Smooth muscle cell (in vitro differentiated cells): ENCODE measurements at regions not wholly inside any gene's neighbourhood (a gene's known extent, or its start where the extent isn't known, plus 50 kb on each side); places are given as distances from the start of the nearest gene placed in this dataset.

Experiments used
- DNase-seq: peaks from one replicate; lab custom pipeline; 2025; ENCODE audit not compliant: unreplicated experiment; lab: John Stamatoyannopoulos, UW
- H2AFZ ChIP-seq: fragments of 200-600 bp; sonication (generic); 2 replicates; pipeline ENCODE4 v1.6.0; 2016; ENCODE audit warnings: antibody characterized with exemption, low read depth, mild to moderate bottlenecking
- H3F3A ChIP-seq: fragments of 200-600 bp; sonication (generic); 2 replicates; pipeline ENCODE4 v1.6.0; 2017; ENCODE audit warnings: antibody characterized with exemption, low read depth
- H3K27ac ChIP-seq: fragments of 200-600 bp; sonication (generic); 2 replicates; pipeline ENCODE4 v1.5.1; 2016; ENCODE audit warnings: low read depth, mild to moderate bottlenecking
- H3K27me3 ChIP-seq: fragments of 200-600 bp; sonication (generic); 2 replicates; pipeline ENCODE4 v1.6.1; 2016; ENCODE audit warnings: low read depth, mild to moderate bottlenecking
- H3K36me3 ChIP-seq: fragments of 200-600 bp; sonication (generic); 2 replicates; pipeline ENCODE4 v1.5.1; 2016; ENCODE audit warnings: low read depth
- H3K4me1 ChIP-seq: fragments of 200-600 bp; sonication (generic); 2 replicates; pipeline ENCODE4 v1.5.1; 2016; ENCODE audit warnings: low read depth
- H3K4me2 ChIP-seq: fragments of 200-600 bp; sonication (generic); 2 replicates; pipeline ENCODE4 v1.6.0; 2016; ENCODE audit warnings: mild to moderate bottlenecking
- H3K4me3 ChIP-seq: fragments of 200-600 bp; sonication (generic); 2 replicates; pipeline ENCODE4 v1.5.1; 2016; ENCODE audit warnings: mild to moderate bottlenecking
- H3K79me2 ChIP-seq: fragments of 200-600 bp; sonication (generic); 2 replicates; pipeline ENCODE4 v1.6.0; 2016; ENCODE audit warnings: low read depth, mild to moderate bottlenecking
- H3K9ac ChIP-seq: fragments of 200-600 bp; sonication (generic); 2 replicates; pipeline ENCODE4 v1.6.0; 2016; ENCODE audit warnings: low read depth
- H3K9me3 ChIP-seq: fragments of 200-600 bp; sonication (generic); replicated peaks from 2 replicates; pipeline ENCODE4 v1.5.1; 2016; ENCODE audit warnings: low read depth
- H4K20me1 ChIP-seq: fragments of 200-600 bp; sonication (generic); 2 replicates; pipeline ENCODE4 v1.6.0; 2016; ENCODE audit warnings: low read depth
- CTCF ChIP-seq: fragments of 200-600 bp; sonication (generic); IDR thresholded peaks from 2 replicates; pipeline ENCODE4 v1.5.1; 2017; ENCODE audit warnings: borderline replicate concordance, mild to moderate bottlenecking, antibody characterized with exemption; ENCODE audit not compliant: insufficient read depth, poor library complexity, severe bottlenecking
- WGBS: methylation state at CpG from one replicate; pipeline ENCODE4 v1.1.7; 2016; ENCODE audit warnings: low lambda C conversion rate; 5-methylcytosine and 5-hydroxymethylcytosine counted together

GRCh38 chr3:153305189-153305588 is 143.2 kb downstream of the RAP2B start:
- H3F3A ChIP-seq, result no peaks in the 10 kb centered on the region
- no peak overlapping the region for H3K9ac ChIP-seq
- no peak overlapping the region for H3K27ac ChIP-seq
- whole genome bisulfite sequencing, result 82% methylated on average over 2 of the region's 2 CpGs
- no peaks in the 10 kb centered on the region for H3K36me3 ChIP-seq
- no peaks in the 10 kb centered on the region for H3K79me2 ChIP-seq
- no peaks in the 10 kb centered on the region for H4K20me1 ChIP-seq
- no peaks in the 10 kb centered on the region for H3K9me3 ChIP-seq
- no peaks in the 10 kb centered on the region for H3K27me3 ChIP-seq
- H3K4me1 ChIP-seq, result no peaks in the 10 kb centered on the region
- H3K4me2 ChIP-seq, result no peak overlapping the region
- H3K4me3 ChIP-seq, result no peak overlapping the region
- no peak for DNase-seq
- no peak overlapping the region for H2AFZ ChIP-seq
- no peak for TF ChIP-seq CTCF

DNA sequence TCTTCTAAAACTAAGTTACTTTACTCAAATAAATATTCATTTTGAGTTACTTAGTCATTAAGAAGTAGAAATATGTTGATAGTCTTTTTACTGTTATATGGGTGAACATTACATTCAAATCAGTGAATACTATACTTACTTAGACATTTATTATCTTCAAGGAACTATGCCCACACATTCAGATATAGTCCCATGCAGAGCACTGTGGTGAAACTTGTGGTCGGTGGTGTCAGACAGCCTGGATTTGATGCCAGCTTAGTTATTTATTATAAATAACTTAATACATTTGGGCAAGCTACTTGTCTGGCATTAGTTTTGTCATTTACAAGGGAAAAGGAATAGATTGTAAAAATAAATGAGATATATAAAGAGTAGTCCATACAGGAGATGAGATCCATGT is 149.5 kb downstream of the RAP2B start:
- no peak overlapping the region for H3K9ac ChIP-seq
- no peak overlapping the region for H3K4me3 ChIP-seq
- peak overlapping the region; percentile 15 for H3K4me2 ChIP-seq
- no peak for DNase-seq
- no peaks in the 10 kb centered on the region for H4K20me1 ChIP-seq
- WGBS, result 45% methylated on average over 1 of the region's 1 CpG
- H3K36me3 ChIP-seq, result no peaks in the 10 kb centered on the region
- H3K27me3 ChIP-seq, result no peaks in the 10 kb centered on the region
- H3K9me3 ChIP-seq, result no peaks in the 10 kb centered on the region
- no peaks in the 10 kb centered on the region for H3F3A ChIP-seq
- no peak for TF ChIP-seq CTCF
- H3K79me2 ChIP-seq, result no peaks in the 10 kb centered on the region
- H2AFZ ChIP-seq, result no peak overlapping the region
- H3K4me1 ChIP-seq, result no peaks in the 10 kb centered on the region
- H3K27ac ChIP-seq, result peak overlapping the region; percentile 1

DNA sequence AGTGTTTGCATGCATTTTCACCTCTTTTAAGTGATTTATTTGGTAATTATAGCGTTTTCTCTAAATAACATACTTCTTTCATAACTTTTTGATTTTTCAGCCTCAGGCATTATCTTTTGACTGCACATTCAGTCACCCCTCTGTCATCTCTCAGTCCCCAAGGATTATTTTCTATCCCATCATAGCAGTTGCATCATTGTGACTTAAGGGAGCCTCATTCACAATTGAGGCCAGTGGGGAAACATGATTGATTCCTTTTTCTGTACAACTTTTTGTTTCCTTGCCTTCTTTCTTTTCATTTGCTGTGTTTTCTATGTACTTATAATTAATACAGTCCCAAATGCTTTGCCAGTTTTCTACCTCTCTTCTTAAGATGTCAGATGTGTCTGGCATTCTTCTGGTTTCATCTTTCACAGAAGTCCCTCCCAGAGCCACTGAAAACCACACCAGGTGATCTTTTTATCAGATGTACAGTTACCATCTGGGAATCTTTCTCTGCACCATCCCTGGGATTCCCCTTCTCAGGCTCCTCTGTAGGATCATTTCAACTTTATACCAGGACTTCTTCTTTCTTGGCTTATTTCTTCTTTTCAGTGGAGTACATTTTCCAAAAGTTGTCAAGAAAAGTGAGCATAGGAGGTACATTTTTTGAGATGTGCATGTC is 151.4 kb downstream of the RAP2B start:
- no peaks in the 10 kb centered on the region for H4K20me1 ChIP-seq
- H3K27me3 ChIP-seq, result no peaks in the 10 kb centered on the region
- H3K4me3 ChIP-seq, result no peak overlapping the region
- TF ChIP-seq CTCF, result no peak
- peak overlapping the region; percentile 25 for H3K9ac ChIP-seq
- no peaks in the 10 kb centered on the region for H3K36me3 ChIP-seq
- no peaks in the 10 kb centered on the region for H3F3A ChIP-seq
- peak overlapping the region; percentile 70 for H2AFZ ChIP-seq
- H3K9me3 ChIP-seq, result no peaks in the 10 kb centered on the region
- H3K4me1 ChIP-seq, result no peaks in the 10 kb centered on the region
- H3K27ac ChIP-seq, result peak overlapping the region; percentile 77
- WGBS, result 59% methylated on average over 1 of the region's 1 CpG
- H3K79me2 ChIP-seq, result no peaks in the 10 kb centered on the region
- DNase-seq, result no peak
- H3K4me2 ChIP-seq, result peak overlapping the region; percentile 73

GRCh38 chr3:153314038-153314437 is 152.0 kb downstream of the RAP2B start:
- H3K27ac ChIP-seq, result peak overlapping the region; percentile 77
- DNase-seq, result no peak
- no peak for TF ChIP-seq CTCF
- no peaks in the 10 kb centered on the region for H3K4me1 ChIP-seq
- H3K36me3 ChIP-seq, result no peaks in the 10 kb centered on the region
- H3K4me3 ChIP-seq, result no peak overlapping the region
- no peaks in the 10 kb centered on the region for H3K79me2 ChIP-seq
- no peaks in the 10 kb centered on the region for H3K9me3 ChIP-seq
- peak overlapping the region; percentile 73 for H3K4me2 ChIP-seq
- WGBS, result 70% methylated on average over 1 of the region's 1 CpG
- H3F3A ChIP-seq, result no peaks in the 10 kb centered on the region
- no peaks in the 10 kb centered on the region for H4K20me1 ChIP-seq
- no peaks in the 10 kb centered on the region for H3K27me3 ChIP-seq
- H3K9ac ChIP-seq, result peak overlapping the region; percentile 25
- peak overlapping the region; percentile 70 for H2AFZ ChIP-seq
